ENCODE measurements at regions not wholly inside any gene's neighbourhood (a gene's known extent, or its start where the extent isn't known, plus 50 kb on each side); places are given as distances from the start of the nearest gene placed in this dataset.

GRCh38 chr22:26090821-26091220 lies 78.4 kb upstream of the SEZ6L start:
- TF ChIP-seq CTCF (conservative IDR thresholded peaks at IDR 0.05; ENCODE audit: low read length) (no peak), EZH2phosphoT487 (IDR thresholded peaks at IDR 0.05; ENCODE audit: borderline replicate concordance) (no peak)

Measured in Loucy (cell line).